Hepatocyte (in vitro differentiated cells): ENCODE measurements at regions not wholly inside any gene's neighbourhood (a gene's known extent, or its start where the extent isn't known, plus 50 kb on each side); places are given as distances from the start of the nearest gene placed in this dataset.

ENCODE experiments used
- CTCF ChIP-seq: fragments of 200-600 bp; sonication (generic); IDR thresholded peaks from 2 replicates; pipeline ENCODE4 v1.5.1; 2016; ENCODE audit warnings: antibody characterized with exemption, mild to moderate bottlenecking; ENCODE audit not compliant: poor library complexity
- EZH2 ChIP-seq: fragments of 200-600 bp; sonication (generic); IDR thresholded peaks from 2 replicates; pipeline ENCODE4 v1.6.1; 2016; ENCODE audit warnings: antibody characterized with exemption, mild to moderate bottlenecking, borderline replicate concordance

- TF ChIP-seq CTCF (peak; percentile 33), EZH2 (no peak)
Measured at GRCh38 chr21:16454399-16454798, 724.6 kb downstream of the USP25 start.
